Activated CD4-positive, alpha-beta memory T cell treated with anti-CD3 and anti-CD28 coated beads for 36 hours (primary cell): ENCODE measurements at regions not wholly inside any gene's neighbourhood (a gene's known extent, or its start where the extent isn't known, plus 50 kb on each side); places are given as distances from the start of the nearest gene placed in this dataset.

ENCODE experiments used
- CTCF ChIA-PET: fragments of 350-600 bp; sonication (Branson Sonifier 250); formaldehyde crosslinking; loops from one replicate; lab custom pipeline; 2021; ENCODE audit warnings: antibody characterized with exemption, inconsistent platforms; lab: Charles Lee
- POLR2A ChIA-PET: fragments of 350-600 bp; sonication (Branson Sonifier 250); formaldehyde crosslinking; loops from one replicate; lab custom pipeline; 2021; ENCODE audit warnings: antibody characterized with exemption; lab: Charles Lee
- DNase-seq: peaks from one replicate; pipeline ENCODE4 v3.0.0-alpha.2; 2020
- H3K27ac Mint-ChIP-seq: one replicate; pipeline ENCODE4 v1.8.0; 2021; ENCODE audit warnings: mixed read lengths
- H3K27me3 Mint-ChIP-seq: one replicate; pipeline ENCODE4 v1.8.0; 2021; ENCODE audit warnings: mixed read lengths
- H3K36me3 Mint-ChIP-seq: one replicate; pipeline ENCODE4 v1.8.0; 2021; ENCODE audit warnings: mixed read lengths
- H3K4me1 Mint-ChIP-seq: one replicate; pipeline ENCODE4 v1.8.0; 2021; ENCODE audit warnings: low read depth, mixed read lengths
- H3K4me3 Mint-ChIP-seq: one replicate; pipeline ENCODE4 v1.8.0; 2021; ENCODE audit warnings: mild to moderate bottlenecking, mixed read lengths
- H3K9me3 Mint-ChIP-seq: one replicate; pipeline ENCODE4 v1.8.0; 2021; ENCODE audit warnings: mixed read lengths
- intact Hi-C: fragments of 100-400 bp; cut with micrococcal nuclease; formaldehyde crosslinking; loops from one replicate; pipeline ENCODE4 v1.15.1; 2023

GRCh38 chr6:84450018-84450417 is 222.6 kb upstream of the CEP162 start:
- POLR2A ChIA-PET, result no interaction called here
- Mint-ChIP-seq H3K4me3 (no peak overlapping the region), H3K9me3 (peaks cover 1% of the 10 kb centered on the region), H3K27me3 (no peaks in the 10 kb centered on the region), H3K27ac (no peak overlapping the region), H3K36me3 (no peaks in the 10 kb centered on the region), H3K4me1 (no peaks in the 10 kb centered on the region)
- no peak for DNase-seq
- CTCF ChIA-PET, result no interaction called here
- intact Hi-C loops, result no loop called here

- Mint-ChIP-seq H3K9me3 (peaks cover 1% of the 10 kb centered on the region), H3K27me3 (no peaks in the 10 kb centered on the region), H3K27ac (no peak overlapping the region), H3K4me3 (no peak overlapping the region), H3K4me1 (no peaks in the 10 kb centered on the region), H3K36me3 (no peaks in the 10 kb centered on the region)
- DNase-seq, result no peak
- POLR2A ChIA-PET, result no interaction called here
- intact Hi-C loops, result no loop called here
- CTCF ChIA-PET, result no interaction called here
Measured at GRCh38 chr6:84449220-84449619, 221.8 kb upstream of the CEP162 start.

GRCh38 chr6:84448331-84448730 is 220.9 kb upstream of the CEP162 start:
- CTCF ChIA-PET, result no interaction called here
- Mint-ChIP-seq H3K4me1 (no peaks in the 10 kb centered on the region), H3K27ac (no peak overlapping the region), H3K36me3 (no peaks in the 10 kb centered on the region), H3K4me3 (no peak overlapping the region), H3K27me3 (no peaks in the 10 kb centered on the region), H3K9me3 (peaks cover 1% of the 10 kb centered on the region)
- POLR2A ChIA-PET, result no interaction called here
- intact Hi-C loops, result no loop called here
- no peak for DNase-seq

- Mint-ChIP-seq H3K4me1 (no peaks in the 10 kb centered on the region), H3K27me3 (no peaks in the 10 kb centered on the region), H3K27ac (no peak overlapping the region), H3K4me3 (no peak overlapping the region), H3K36me3 (no peaks in the 10 kb centered on the region), H3K9me3 (peaks cover 1% of the 10 kb centered on the region)
- ChIA-PET CTCF (no interaction called here), POLR2A (no interaction called here)
- intact Hi-C loops, result no loop called here
- no peak for DNase-seq
Measured at GRCh38 chr6:84447651-84448050, 220.2 kb upstream of the CEP162 start.

- no peaks in the 10 kb centered on the region for H3K9me3 Mint-ChIP-seq
- intact Hi-C loops, result no loop called here
- no peak overlapping the region for H3K27ac Mint-ChIP-seq
- no peaks in the 10 kb centered on the region for H3K4me1 Mint-ChIP-seq
- DNase-seq, result no peak
- POLR2A ChIA-PET, result no interaction called here
- H3K4me3 Mint-ChIP-seq, result no peak overlapping the region
- H3K36me3 Mint-ChIP-seq, result no peaks in the 10 kb centered on the region
- no peaks in the 10 kb centered on the region for H3K27me3 Mint-ChIP-seq
- CTCF ChIA-PET, result interaction anchor here (1.1 kb wide), 1 partner anchor 9 kb away, joined by 3 read pairs; no protein-coding TSS in a partner anchor
Measured at GRCh38 chr6:84445068-84445467, 217.6 kb upstream of the CEP162 start.

GRCh38 chr6:84442208-84442607 is 214.8 kb upstream of the CEP162 start:
- Mint-ChIP-seq H3K36me3 (no peaks in the 10 kb centered on the region), H3K9me3 (no peaks in the 10 kb centered on the region), H3K27ac (no peak overlapping the region), H3K4me1 (no peaks in the 10 kb centered on the region), H3K27me3 (no peaks in the 10 kb centered on the region), H3K4me3 (no peak overlapping the region)
- DNase-seq, result no peak
- POLR2A ChIA-PET, result no interaction called here
- CTCF ChIA-PET, result no interaction called here
- intact Hi-C loops, result no loop called here

GRCh38 chr6:84441456-84441855 is 214.0 kb upstream of the CEP162 start:
- no peaks in the 10 kb centered on the region for H3K36me3 Mint-ChIP-seq
- no peak overlapping the region for H3K4me3 Mint-ChIP-seq
- intact Hi-C loops, result no loop called here
- ChIA-PET POLR2A (no interaction called here), CTCF (interaction anchor here (0.6 kb wide), 1 partner anchor 391 kb away, joined by 3 read pairs; no protein-coding TSS in a partner anchor)
- H3K4me1 Mint-ChIP-seq, result no peaks in the 10 kb centered on the region
- no peak for DNase-seq
- H3K27me3 Mint-ChIP-seq, result no peaks in the 10 kb centered on the region
- peaks cover under 1% of the 10 kb centered on the region for H3K9me3 Mint-ChIP-seq
- H3K27ac Mint-ChIP-seq, result no peak overlapping the region

- ChIA-PET POLR2A (no interaction called here), CTCF (no interaction called here)
- Mint-ChIP-seq H3K4me1 (no peaks in the 10 kb centered on the region), H3K36me3 (no peaks in the 10 kb centered on the region), H3K9me3 (peaks cover 9% of the 10 kb centered on the region), H3K27ac (no peak overlapping the region), H3K27me3 (no peaks in the 10 kb centered on the region), H3K4me3 (no peak overlapping the region)
- intact Hi-C loops, result no loop called here
- DNase-seq, result no peak
Measured at GRCh38 chr6:84434550-84434949, 207.1 kb upstream of the CEP162 start.

- intact Hi-C loops, result no loop called here
- no peaks in the 10 kb centered on the region for H3K36me3 Mint-ChIP-seq
- no peak overlapping the region for H3K27ac Mint-ChIP-seq
- ChIA-PET CTCF (no interaction called here), POLR2A (no interaction called here)
- H3K4me3 Mint-ChIP-seq, result no peak overlapping the region
- no peak for DNase-seq
- H3K4me1 Mint-ChIP-seq, result no peaks in the 10 kb centered on the region
- H3K27me3 Mint-ChIP-seq, result no peaks in the 10 kb centered on the region
- peaks cover 9% of the 10 kb centered on the region for H3K9me3 Mint-ChIP-seq
Measured at GRCh38 chr6:84432619-84433018, 205.2 kb upstream of the CEP162 start.

GRCh38 chr6:84428300-84428907 is 201.0 kb upstream of the CEP162 start:
- POLR2A ChIA-PET, result no interaction called here

GRCh38 chr6:84425971-84426705 is 198.7 kb upstream of the CEP162 start:
- Mint-ChIP-seq H3K4me3 (no peak overlapping the region), H3K27me3 (no peaks in the 10 kb centered on the region), H3K27ac (no peak overlapping the region), H3K36me3 (no peaks in the 10 kb centered on the region), H3K9me3 (no peaks in the 10 kb centered on the region), H3K4me1 (no peaks in the 10 kb centered on the region)
- intact Hi-C loops, result loop anchor here (10.0 kb wide), 1 partner anchor 349 kb away; no protein-coding TSS in a partner anchor
- ChIA-PET POLR2A (no interaction called here), CTCF (no interaction called here)
- DNase-seq, result no peak

More at GRCh38 chr6:84428300-84428907, 201.0 kb upstream of the CEP162 start:
- CTCF ChIA-PET, result no interaction called here
- H3K9me3 Mint-ChIP-seq, result no peaks in the 10 kb centered on the region
- no peaks in the 10 kb centered on the region for H3K36me3 Mint-ChIP-seq
- no peak overlapping the region for H3K27ac Mint-ChIP-seq
- intact Hi-C loops, result loop anchor here (10.0 kb wide), 1 partner anchor 346 kb away; no protein-coding TSS in a partner anchor
- DNase-seq, result peak; percentile 34
- no peaks in the 10 kb centered on the region for H3K4me1 Mint-ChIP-seq
- H3K27me3 Mint-ChIP-seq, result no peaks in the 10 kb centered on the region
- no peak overlapping the region for H3K4me3 Mint-ChIP-seq

GRCh38 chr6:84424956-84425355 is 197.5 kb upstream of the CEP162 start:
- CTCF ChIA-PET, result no interaction called here

More at GRCh38 chr6:84424956-84425355, 197.5 kb upstream of the CEP162 start:
- Mint-ChIP-seq H3K4me1 (no peaks in the 10 kb centered on the region), H3K4me3 (no peak overlapping the region), H3K27me3 (no peaks in the 10 kb centered on the region), H3K27ac (no peak overlapping the region), H3K9me3 (no peaks in the 10 kb centered on the region), H3K36me3 (no peaks in the 10 kb centered on the region)
- DNase-seq, result no peak
- intact Hi-C loops, result loop anchor here (5.0 to 10.0 kb wide), 2 partner anchors 350 to 897 kb away; no protein-coding TSS in a partner anchor
- POLR2A ChIA-PET, result no interaction called here
